Endodermal cell (in vitro differentiated cells): ENCODE measurements at regions not wholly inside any gene's neighbourhood (a gene's known extent, or its start where the extent isn't known, plus 50 kb on each side); places are given as distances from the start of the nearest gene placed in this dataset.

ENCODE experiments used
- DNase-seq: peaks from one replicate; pipeline ENCODE4 v3.0.0-alpha.2; 2017
- H3K27ac ChIP-seq: 2 replicates; pipeline ENCODE4 v1.5.1; 2013; ENCODE audit warnings: mild to moderate bottlenecking, low read depth, low read length, moderate library complexity
- H3K27me3 ChIP-seq: 2 replicates; pipeline ENCODE4 v1.6.1; 2013; ENCODE audit warnings: mild to moderate bottlenecking, low read length, moderate library complexity; ENCODE audit not compliant: insufficient read depth, control insufficient read depth, poor library complexity, severe bottlenecking
- H3K36me3 ChIP-seq: 2 replicates; pipeline ENCODE4 v1.7.0; 2013; ENCODE audit warnings: mild to moderate bottlenecking, low read length, moderate library complexity; ENCODE audit not compliant: control insufficient read depth, insufficient read depth
- H3K4me1 ChIP-seq: one replicate; pipeline ENCODE4 v1.7.0; 2013; ENCODE audit warnings: low read length; ENCODE audit not compliant: control insufficient read depth, insufficient read depth
- H3K4me3 ChIP-seq: 2 replicates; pipeline ENCODE4 v1.5.1; 2013; ENCODE audit warnings: mild to moderate bottlenecking, low read length, moderate library complexity
- H3K9ac ChIP-seq: 2 replicates; pipeline ENCODE4 v1.6.1; 2013; ENCODE audit warnings: mild to moderate bottlenecking, low read length, moderate library complexity; ENCODE audit not compliant: poor library complexity, severe bottlenecking; ENCODE audit errors: extremely low read depth
- H3K9me3 ChIP-seq: 2 replicates; pipeline ENCODE4 v1.6.1; 2013; ENCODE audit warnings: mild to moderate bottlenecking, low read length, moderate library complexity; ENCODE audit not compliant: control insufficient read depth
- H3K27ac Mint-ChIP-seq: 2 replicates; pipeline ENCODE4 v1.8.0; 2020; ENCODE audit warnings: mixed read lengths
- H3K27me3 Mint-ChIP-seq: 2 replicates; pipeline ENCODE4 v1.8.0; 2021; ENCODE audit warnings: mild to moderate bottlenecking, mixed read lengths; ENCODE audit not compliant: insufficient read depth
- H3K36me3 Mint-ChIP-seq: 2 replicates; pipeline ENCODE4 v1.8.0; 2020; ENCODE audit warnings: low read depth, mixed read lengths
- H3K4me1 Mint-ChIP-seq: 2 replicates; pipeline ENCODE4 v1.8.0; 2020; ENCODE audit warnings: mixed read lengths
- H3K4me3 Mint-ChIP-seq: 2 replicates; pipeline ENCODE4 v1.8.0; 2020; ENCODE audit warnings: mild to moderate bottlenecking, moderate library complexity, mixed read lengths
- H3K9me3 Mint-ChIP-seq: 2 replicates; pipeline ENCODE4 v1.8.0; 2020; ENCODE audit warnings: mild to moderate bottlenecking, mixed read lengths
- WGBS, 2 experiments: methylation state at CpG; one replicate each; pipeline versions ENCODE4 v1.1.5 to v1.1.7; 2013; ENCODE audit warnings: missing lambda C conversion rate in 2 of 2, mixed read lengths in 1 of 2; ENCODE audit not compliant: insufficient coverage in 1 of 2, insufficient read length in 1 of 2; 5-methylcytosine and 5-hydroxymethylcytosine counted together
- TF ChIP-seq, protein P1 (sequence below): fragments of 200-600 bp; sonication (generic); conservative IDR thresholded peaks from 2 replicates; pipeline ENCODE4 v1.5.0; 2021; ENCODE audit warnings: antibody characterized with exemption, mild to moderate bottlenecking

DNA sequence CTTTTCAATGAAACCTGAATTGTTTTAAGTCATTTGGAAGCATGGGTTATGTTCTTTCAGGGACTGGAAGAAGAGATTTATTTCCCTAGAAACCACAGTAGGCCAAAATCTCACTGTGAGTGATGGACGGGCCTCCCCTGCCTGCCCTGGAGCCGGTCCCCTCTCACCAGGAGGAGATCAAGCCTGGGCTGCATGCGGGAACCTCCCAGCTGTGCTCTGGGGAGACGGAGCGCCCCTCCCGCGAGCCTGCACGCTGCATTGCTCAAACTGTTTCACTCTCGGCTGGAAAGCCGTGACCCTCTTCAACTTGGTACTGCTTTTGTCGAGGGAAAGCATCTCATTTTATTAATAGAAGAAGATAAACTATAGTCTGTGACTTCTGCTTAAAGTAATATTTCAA, 85.4 kb downstream of the IRX2 start:
- peak; percentile 53 for DNase-seq
- WGBS, 2 experiments: 48% methylated on average over 11 of the region's 11 CpGs; no CpG with 5 or more reads in 1 of the 2 experiments
- no peak overlapping the region for H3K27ac Mint-ChIP-seq

DNA sequence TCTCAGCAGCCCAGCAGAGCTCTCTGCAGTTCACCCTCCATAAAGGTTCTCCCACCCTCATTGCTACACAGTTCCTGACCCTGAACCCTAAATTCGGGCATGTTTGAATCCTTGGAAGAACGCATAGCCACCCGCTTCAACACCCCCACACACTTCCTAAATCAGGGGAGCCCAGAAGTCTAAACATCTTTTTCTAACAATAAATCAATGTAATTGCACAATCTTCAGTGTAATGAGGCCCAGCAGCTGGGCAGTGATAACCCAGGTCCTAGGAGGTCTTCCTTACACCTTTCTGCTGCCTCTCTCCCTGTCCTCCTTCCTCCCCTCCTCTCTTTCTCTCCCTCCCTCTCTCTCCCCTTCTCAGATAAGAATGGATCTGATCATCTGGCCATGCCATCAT, 88.0 kb downstream of the IRX2 start:
- Mint-ChIP-seq H3K36me3 (no peaks in the 10 kb centered on the region), H3K27ac (no peak overlapping the region), H3K4me1 (peaks cover 3% of the 10 kb centered on the region), H3K27me3 (peaks cover 3% of the 10 kb centered on the region), H3K4me3 (no peak overlapping the region), H3K9me3 (no peaks in the 10 kb centered on the region)
- Histone ChIP-seq H3K9me3 (no peaks in the 10 kb centered on the region), H3K4me3 (no peak overlapping the region), H3K9ac (no peak overlapping the region), H3K36me3 (no peaks in the 10 kb centered on the region), H3K4me1 (no peaks in the 10 kb centered on the region), H3K27me3 (no peaks in the 10 kb centered on the region), H3K27ac (no peak overlapping the region)
- 74% methylated on average over 3 of the region's 3 CpGs; no CpG with 5 or more reads in 1 of the 2 experiments for WGBS, 2 experiments
- TF ChIP-seq, protein P1, sequence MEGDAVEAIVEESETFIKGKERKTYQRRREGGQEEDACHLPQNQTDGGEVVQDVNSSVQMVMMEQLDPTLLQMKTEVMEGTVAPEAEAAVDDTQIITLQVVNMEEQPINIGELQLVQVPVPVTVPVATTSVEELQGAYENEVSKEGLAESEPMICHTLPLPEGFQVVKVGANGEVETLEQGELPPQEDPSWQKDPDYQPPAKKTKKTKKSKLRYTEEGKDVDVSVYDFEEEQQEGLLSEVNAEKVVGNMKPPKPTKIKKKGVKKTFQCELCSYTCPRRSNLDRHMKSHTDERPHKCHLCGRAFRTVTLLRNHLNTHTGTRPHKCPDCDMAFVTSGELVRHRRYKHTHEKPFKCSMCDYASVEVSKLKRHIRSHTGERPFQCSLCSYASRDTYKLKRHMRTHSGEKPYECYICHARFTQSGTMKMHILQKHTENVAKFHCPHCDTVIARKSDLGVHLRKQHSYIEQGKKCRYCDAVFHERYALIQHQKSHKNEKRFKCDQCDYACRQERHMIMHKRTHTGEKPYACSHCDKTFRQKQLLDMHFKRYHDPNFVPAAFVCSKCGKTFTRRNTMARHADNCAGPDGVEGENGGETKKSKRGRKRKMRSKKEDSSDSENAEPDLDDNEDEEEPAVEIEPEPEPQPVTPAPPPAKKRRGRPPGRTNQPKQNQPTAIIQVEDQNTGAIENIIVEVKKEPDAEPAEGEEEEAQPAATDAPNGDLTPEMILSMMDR: no peak
- DNase-seq: no peak

More for the DNA sequence above, 85.4 kb downstream of the IRX2 start:
- Histone ChIP-seq H3K9ac (no peak overlapping the region), H3K36me3 (no peaks in the 10 kb centered on the region), H3K4me3 (no peak overlapping the region), H3K27me3 (no peaks in the 10 kb centered on the region), H3K4me1 (no peaks in the 10 kb centered on the region), H3K27ac (no peak overlapping the region), H3K9me3 (no peaks in the 10 kb centered on the region)
- H3K9me3 Mint-ChIP-seq: no peaks in the 10 kb centered on the region
- H3K36me3 Mint-ChIP-seq: no peaks in the 10 kb centered on the region
- no peak overlapping the region for H3K4me3 Mint-ChIP-seq
- H3K27me3 Mint-ChIP-seq: peaks cover 3% of the 10 kb centered on the region
- TF ChIP-seq, protein P1: no peak
- H3K4me1 Mint-ChIP-seq: no peaks in the 10 kb centered on the region

DNA sequence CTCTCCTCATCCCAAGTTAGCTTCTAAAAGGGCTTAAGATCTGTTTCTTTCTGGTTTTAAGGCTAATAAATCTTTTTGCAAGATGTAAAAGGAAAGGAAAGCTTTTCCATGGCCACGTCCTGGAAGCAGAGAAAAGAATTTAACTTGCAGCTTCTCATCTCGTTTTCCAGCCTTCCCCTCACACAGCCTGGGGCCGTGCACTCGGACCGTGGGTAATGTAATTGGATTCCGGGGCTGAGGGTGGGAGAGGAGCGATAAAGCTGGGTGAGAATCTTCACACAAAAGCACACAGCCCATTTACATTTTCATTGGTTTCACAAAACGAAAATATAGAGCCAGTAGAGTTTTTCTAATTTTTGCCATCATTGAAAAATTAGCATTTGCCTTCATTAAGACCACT, 91.2 kb downstream of the IRX2 start:
- Histone ChIP-seq H3K9ac (no peak overlapping the region), H3K36me3 (no peaks in the 10 kb centered on the region), H3K4me3 (no peak overlapping the region), H3K4me1 (no peaks in the 10 kb centered on the region), H3K27me3 (no peaks in the 10 kb centered on the region), H3K27ac (no peak overlapping the region), H3K9me3 (no peaks in the 10 kb centered on the region)
- H3K4me1 Mint-ChIP-seq: peaks cover 3% of the 10 kb centered on the region
- no peaks in the 10 kb centered on the region for H3K36me3 Mint-ChIP-seq
- no peaks in the 10 kb centered on the region for H3K9me3 Mint-ChIP-seq
- DNase-seq: peak; percentile 29
- H3K27me3 Mint-ChIP-seq: peaks cover 3% of the 10 kb centered on the region
- no peak overlapping the region for H3K4me3 Mint-ChIP-seq
- H3K27ac Mint-ChIP-seq: no peak overlapping the region
- TF ChIP-seq, protein P1: no peak
- 51 to 80% methylated on average over 1 to 6 of the region's 8 CpGs for WGBS, 2 experiments
